Keratinocyte (primary cell): ENCODE measurements at regions not wholly inside any gene's neighbourhood (a gene's known extent, or its start where the extent isn't known, plus 50 kb on each side); places are given as distances from the start of the nearest gene placed in this dataset.

ENCODE experiments used
- DNase-seq: peaks from one replicate; pipeline ENCODE4 v3.0.0-alpha.2; 2011; ENCODE audit warnings: low read depth, missing footprints, low spot score
- FAIRE-seq: peaks from 2 replicates; lab custom pipeline; 2011; peaks lifted over from hg19 to GRCh38; lab: Jason Lieb, UNC
- H2AFZ ChIP-seq: 2 replicates; pipeline ENCODE4 v1.6.0; 2012; ENCODE audit warnings: low read length, control low read depth, inconsistent platforms; ENCODE audit not compliant: control insufficient read depth
- H3K27ac ChIP-seq: 2 replicates; pipeline ENCODE4 v1.5.1; 2011; ENCODE audit warnings: low read length; ENCODE audit not compliant: control insufficient read depth, insufficient read depth
- H3K27me3 ChIP-seq: 3 replicates; pipeline ENCODE4 v1.6.0; 2011; ENCODE audit warnings: low read length; ENCODE audit not compliant: control insufficient read depth, insufficient read depth; ENCODE audit errors: extremely low read depth
- H3K36me3 ChIP-seq, 2 experiments: 2 replicates in 1 of 2; 3 replicates in 1 of 2; pipeline ENCODE4 v1.5.1; 2011; ENCODE audit warnings: low read length in 2 of 2, mild to moderate bottlenecking in 1 of 2; ENCODE audit not compliant: control insufficient read depth in 2 of 2, insufficient read depth in 2 of 2; ENCODE audit errors: extremely low read depth in 1 of 2
- H3K4me1 ChIP-seq: 3 replicates; pipeline ENCODE4 v1.5.1; 2011; ENCODE audit warnings: low read length; ENCODE audit not compliant: control insufficient read depth, insufficient read depth; ENCODE audit errors: extremely low read depth
- H3K4me2 ChIP-seq: 3 replicates; pipeline ENCODE4 v1.6.0; 2011; ENCODE audit warnings: low read depth, low read length; ENCODE audit not compliant: control insufficient read depth, insufficient read depth; ENCODE audit errors: extremely low read depth
- H3K4me3 ChIP-seq, 3 experiments: fragments of 200-600 bp in 1 of 3; sonication (generic) in 1 of 3; 2 replicates in 2 of 3; 3 replicates in 1 of 3; pipeline ENCODE4 v1.5.1; 2011 to 2016; ENCODE audit warnings: low read length in 3 of 3, mild to moderate bottlenecking in 3 of 3, control low read depth in 2 of 3, inconsistent platforms in 1 of 3, low read depth in 1 of 3, mixed read lengths in 1 of 3, mixed run types in 1 of 3, moderate library complexity in 1 of 3; ENCODE audit not compliant: control insufficient read depth in 2 of 3, insufficient read depth in 2 of 3; ENCODE audit errors: extremely low read depth in 1 of 3
- H3K79me2 ChIP-seq: 2 replicates; pipeline ENCODE4 v1.6.0; 2012; ENCODE audit warnings: low read length; ENCODE audit not compliant: control insufficient read depth, insufficient read depth
- H3K9ac ChIP-seq: 3 replicates; pipeline ENCODE4 v1.6.0; 2011; ENCODE audit warnings: low read length; ENCODE audit not compliant: control insufficient read depth, insufficient read depth; ENCODE audit errors: extremely low read depth
- H3K9me1 ChIP-seq: 3 replicates; pipeline ENCODE4 v1.6.0; 2011; ENCODE audit warnings: low read length; ENCODE audit not compliant: control insufficient read depth, insufficient read depth; ENCODE audit errors: extremely low read depth
- H3K9me3 ChIP-seq: 2 replicates; pipeline ENCODE4 v1.5.1; 2012; ENCODE audit warnings: low read depth, low read length; ENCODE audit not compliant: control insufficient read depth
- H4K20me1 ChIP-seq: 3 replicates; pipeline ENCODE4 v1.6.0; 2011; ENCODE audit warnings: low read length; ENCODE audit not compliant: control insufficient read depth, insufficient read depth; ENCODE audit errors: extremely low read depth
- CTCF ChIP-seq, 3 experiments: IDR thresholded peaks in 1 of 3; conservative IDR thresholded peaks in 1 of 3; optimal IDR thresholded peaks in 1 of 3; 2 replicates in 2 of 3; 3 replicates in 1 of 3; pipeline versions ENCODE3 to v1.5.1; 2011; ENCODE audit warnings: low read length in 3 of 3, mild to moderate bottlenecking in 3 of 3, moderate library complexity in 2 of 3, control low read depth in 1 of 3, inconsistent platforms in 1 of 3; ENCODE audit not compliant: insufficient read depth in 2 of 3; ENCODE audit errors: extremely low read depth in 1 of 3
- EZH2 ChIP-seq: IDR thresholded peaks from one replicate; pipeline ENCODE4 v1.6.1; 2012; ENCODE audit warnings: inconsistent platforms, mild to moderate bottlenecking, low read length, moderate library complexity
- dilution Hi-C: fragments of 300-500 bp; cut with MboI; formaldehyde crosslinking; loops from one replicate; pipeline ENCODE4 v1.7.0; 2020; ENCODE audit warnings: low sequenced_read_pairs; ENCODE audit not compliant: extremely low pct_ligation_motif_present

- Histone ChIP-seq H3K4me1 (peaks cover 24% of the 10 kb centered on the region), H3K9me3 (no peaks in the 10 kb centered on the region), H3K36me3 (no peaks in the 10 kb centered on the region), H4K20me1 (no peaks in the 10 kb centered on the region), H3K9ac (no peak overlapping the region), H3K4me3 (no peak overlapping the region), H3K4me2 (no peak overlapping the region), H3K27ac (peak overlapping the region; percentile 30), H3K9me1 (no peaks in the 10 kb centered on the region), H2AFZ (no peak overlapping the region), H3K27me3 (no peaks in the 10 kb centered on the region), H3K79me2 (no peaks in the 10 kb centered on the region)
- dilution Hi-C loops = no loop called here
- DNase-seq = no peak
- TF ChIP-seq EZH2 = no peak
- no peak for TF ChIP-seq CTCF (optimal IDR thresholded peaks at IDR 0.05 in 1 of 3, IDR thresholded peaks at IDR 0.05 in 1 of 3, conservative IDR thresholded peaks at IDR 0.05 in 1 of 3; ENCODE audit: extremely low read depth in 1 of 3, insufficient read depth in 2 of 3, low read length in 3 of 3)
- peak; percentile 52 for FAIRE-seq
These were observed 60.3 kb downstream of the XCL2 start for GRCh38 chr1:168483539-168483938.

GRCh38 chr1:168482106-168482505 is 61.7 kb downstream of the XCL2 start:
- Histone ChIP-seq H3K27me3 (no peaks in the 10 kb centered on the region), H3K4me3 (no peak overlapping the region), H3K9me3 (no peaks in the 10 kb centered on the region), H3K36me3 (no peaks in the 10 kb centered on the region), H3K9me1 (no peaks in the 10 kb centered on the region), H3K9ac (no peak overlapping the region), H3K4me1 (peaks cover 27% of the 10 kb centered on the region), H3K4me2 (no peak overlapping the region), H3K27ac (no peak overlapping the region), H3K79me2 (no peaks in the 10 kb centered on the region), H4K20me1 (no peaks in the 10 kb centered on the region), H2AFZ (no peak overlapping the region)
- no peak for DNase-seq
- no peak for FAIRE-seq
- TF ChIP-seq EZH2 (no peak), CTCF (optimal IDR thresholded peaks at IDR 0.05 in 1 of 3, IDR thresholded peaks at IDR 0.05 in 1 of 3, conservative IDR thresholded peaks at IDR 0.05 in 1 of 3; ENCODE audit: extremely low read depth in 1 of 3, insufficient read depth in 2 of 3, low read length in 3 of 3) (no peak)
- dilution Hi-C loops = no loop called here
